Ovary (tissue), 3 donors: ENCODE measurements at regions not wholly inside any gene's neighbourhood (a gene's known extent, or its start where the extent isn't known, plus 50 kb on each side); places are given as distances from the start of the nearest gene placed in this dataset.
"Not testable (repeated sequence)": the region's sequence is repeated elsewhere in the genome, so short reads cannot be mapped to it uniquely, and the experiment has no call there.

ENCODE experiments used
- CTCF ChIP-seq, 3 donors: fragments of 450-650 bp in 2 of 3; fragments of 200-600 bp in 1 of 3; IDR thresholded peaks; one replicate each; pipeline versions ENCODE4 v1.5.1 to v1.8.0; 2016 to 2022; ENCODE audit warnings: antibody characterized with exemption in 3 of 3, mild to moderate bottlenecking in 1 of 3
- EP300 ChIP-seq: sonication (generic); formaldehyde crosslinking; IDR thresholded peaks from one replicate; pipeline ENCODE4 v1.6.1; 2017; ENCODE audit warnings: antibody characterized with exemption
- POLR2A ChIP-seq: fragments of 450-650 bp; IDR thresholded peaks from one replicate; pipeline ENCODE4 v1.6.1; 2017; ENCODE audit warnings: antibody characterized with exemption, mild to moderate bottlenecking, moderate library complexity
- donor health status: DM: no; HTN: no; CAD: no.

GRCh38 chr12:92405801-92406251 lies 260.2 kb upstream of the BTG1 start:
- TF ChIP-seq CTCF (IDR thresholded peaks at IDR 0.05); POLR2A; EP300: not testable (repeated sequence)
